ENCODE measurements at regions not wholly inside any gene's neighbourhood (a gene's known extent, or its start where the extent isn't known, plus 50 kb on each side); places are given as distances from the start of the nearest gene placed in this dataset.
"Not testable (repeated sequence)": the region's sequence is repeated elsewhere in the genome, so short reads cannot be mapped to it uniquely, and the experiment has no call there.

DNA sequence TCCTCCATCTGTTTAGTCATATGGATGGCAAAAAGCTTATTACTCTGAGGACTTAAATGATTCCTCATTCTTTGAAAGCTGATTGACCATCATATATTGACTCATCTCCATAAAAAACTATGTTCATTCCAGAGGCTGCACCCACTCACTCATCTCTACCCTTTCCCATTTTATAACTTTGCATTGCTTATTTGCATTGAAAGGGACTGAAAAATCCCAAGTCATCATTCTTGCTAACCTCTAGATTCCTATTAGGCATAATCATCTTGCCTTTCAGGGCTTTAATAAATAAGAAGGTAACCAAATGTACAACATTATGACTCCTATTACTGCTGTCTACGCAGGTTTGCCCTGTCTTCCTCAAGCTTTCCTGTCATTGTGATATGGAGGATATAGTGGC, 1180.3 kb upstream of the B3GALT2 start:
- H3K36me3 Mint-ChIP-seq (ENCODE audit: low read depth), result no peaks in the 10 kb centered on the region
- no peaks in the 10 kb centered on the region for H3K27me3 Mint-ChIP-seq (ENCODE audit: low read depth)
- H3K4me1 Mint-ChIP-seq, result no peaks in the 10 kb centered on the region
- TF ChIP-seq, protein P1, sequence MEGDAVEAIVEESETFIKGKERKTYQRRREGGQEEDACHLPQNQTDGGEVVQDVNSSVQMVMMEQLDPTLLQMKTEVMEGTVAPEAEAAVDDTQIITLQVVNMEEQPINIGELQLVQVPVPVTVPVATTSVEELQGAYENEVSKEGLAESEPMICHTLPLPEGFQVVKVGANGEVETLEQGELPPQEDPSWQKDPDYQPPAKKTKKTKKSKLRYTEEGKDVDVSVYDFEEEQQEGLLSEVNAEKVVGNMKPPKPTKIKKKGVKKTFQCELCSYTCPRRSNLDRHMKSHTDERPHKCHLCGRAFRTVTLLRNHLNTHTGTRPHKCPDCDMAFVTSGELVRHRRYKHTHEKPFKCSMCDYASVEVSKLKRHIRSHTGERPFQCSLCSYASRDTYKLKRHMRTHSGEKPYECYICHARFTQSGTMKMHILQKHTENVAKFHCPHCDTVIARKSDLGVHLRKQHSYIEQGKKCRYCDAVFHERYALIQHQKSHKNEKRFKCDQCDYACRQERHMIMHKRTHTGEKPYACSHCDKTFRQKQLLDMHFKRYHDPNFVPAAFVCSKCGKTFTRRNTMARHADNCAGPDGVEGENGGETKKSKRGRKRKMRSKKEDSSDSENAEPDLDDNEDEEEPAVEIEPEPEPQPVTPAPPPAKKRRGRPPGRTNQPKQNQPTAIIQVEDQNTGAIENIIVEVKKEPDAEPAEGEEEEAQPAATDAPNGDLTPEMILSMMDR (IDR thresholded peaks at IDR 0.05; ENCODE audit: unreplicated experiment in 3 of 3), result no peak
- H3K27ac Mint-ChIP-seq, result no peak overlapping the region
- H3K4me3 Mint-ChIP-seq, result no peak overlapping the region
- no peaks in the 10 kb centered on the region for H3K9me3 Mint-ChIP-seq

DNA sequence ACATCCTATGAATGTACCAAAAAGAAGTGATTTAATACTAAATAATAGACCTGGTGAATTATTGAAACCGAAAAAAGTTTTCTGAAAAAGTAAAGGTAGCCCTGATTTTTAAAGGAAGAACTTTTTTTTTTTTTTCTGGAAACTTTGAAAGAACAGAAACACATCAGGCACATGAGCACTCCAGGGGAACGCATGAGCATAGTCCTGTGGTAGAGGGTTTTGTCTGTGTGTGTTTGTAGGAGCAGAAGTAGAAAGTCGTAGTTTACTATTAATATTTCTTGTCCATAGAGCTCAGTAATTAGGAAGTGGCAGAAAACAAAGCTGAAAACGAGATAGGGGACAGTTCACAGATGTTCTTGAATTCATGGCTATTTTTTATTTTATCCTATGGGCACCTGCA, 1175.9 kb upstream of the B3GALT2 start:
- no peaks in the 10 kb centered on the region for H3K36me3 Mint-ChIP-seq (ENCODE audit: low read depth)

DNA sequence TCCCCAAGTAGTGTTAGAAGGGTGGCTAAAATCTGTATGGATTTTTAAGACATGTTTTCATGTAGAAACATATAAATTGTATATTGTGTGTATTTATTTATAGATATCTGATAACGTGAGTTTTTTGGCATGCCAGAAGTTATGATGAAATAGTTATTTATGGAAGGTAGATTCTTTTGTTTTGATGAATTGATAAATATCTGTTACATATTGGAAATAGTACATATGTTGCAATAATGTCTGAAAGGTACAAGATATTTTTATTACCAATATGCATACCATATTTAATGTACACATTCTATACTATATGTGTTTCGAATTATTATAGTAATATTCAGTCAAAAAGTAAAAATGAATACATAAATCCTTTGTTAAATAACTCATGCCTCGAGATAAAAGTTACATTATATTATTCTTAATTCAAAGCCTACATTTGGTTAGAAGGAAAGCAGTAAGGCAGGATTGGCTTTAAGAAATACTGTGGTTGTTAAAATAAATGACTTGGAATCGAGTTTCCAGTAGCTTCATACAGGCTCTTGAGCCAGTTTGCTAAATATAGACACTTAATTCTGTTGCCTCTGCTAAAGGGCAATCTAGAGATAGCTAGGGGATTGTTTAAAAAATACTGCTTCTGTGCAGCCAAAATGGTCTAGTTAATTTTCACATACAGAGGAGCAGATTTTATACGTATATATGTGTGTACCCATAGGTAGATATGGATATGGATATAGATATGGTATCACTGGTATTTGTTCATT, 1175.1 kb upstream of the B3GALT2 start:
- H3K9me3 Mint-ChIP-seq, result no peaks in the 10 kb centered on the region
- no peaks in the 10 kb centered on the region for H3K27me3 Mint-ChIP-seq (ENCODE audit: low read depth)
- H3K4me3 Mint-ChIP-seq, result no peak overlapping the region
- TF ChIP-seq, protein P1 (IDR thresholded peaks at IDR 0.05; ENCODE audit: unreplicated experiment in 3 of 3), result no peak
- H3K36me3 Mint-ChIP-seq (ENCODE audit: low read depth), result no peaks in the 10 kb centered on the region
- H3K4me1 Mint-ChIP-seq, result no peaks in the 10 kb centered on the region
- no peak overlapping the region for H3K27ac Mint-ChIP-seq

More for the DNA sequence above, 1175.9 kb upstream of the B3GALT2 start:
- Mint-ChIP-seq H3K4me1 (no peaks in the 10 kb centered on the region), H3K9me3 (no peaks in the 10 kb centered on the region), H3K27me3 (ENCODE audit: low read depth) (no peaks in the 10 kb centered on the region), H3K4me3 (no peak overlapping the region), H3K27ac (no peak overlapping the region)
- TF ChIP-seq, protein P1 (IDR thresholded peaks at IDR 0.05; ENCODE audit: unreplicated experiment in 3 of 3), result no peak

DNA sequence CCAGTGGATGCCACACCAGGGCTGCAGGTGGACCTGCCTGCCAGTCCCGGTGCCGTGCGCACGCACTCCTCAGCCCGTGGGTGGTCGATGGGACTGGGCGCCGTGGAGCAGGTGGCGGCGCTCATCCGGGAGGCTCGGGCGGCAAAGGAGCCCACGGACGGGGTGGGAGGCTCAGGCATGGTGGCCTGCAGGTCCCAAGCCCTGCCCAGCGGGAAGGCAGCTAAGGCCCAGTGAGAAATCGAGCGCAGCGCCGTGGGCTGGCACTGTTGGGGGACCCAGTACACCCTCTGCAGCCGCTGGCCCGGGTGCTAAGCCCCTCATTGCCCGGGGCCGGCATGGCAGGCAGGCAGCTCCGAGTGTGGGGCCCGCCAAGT, 1171.8 kb upstream of the B3GALT2 start:
- Mint-ChIP-seq H3K27me3 (ENCODE audit: low read depth) (no peaks in the 10 kb centered on the region), H3K9me3 (no peaks in the 10 kb centered on the region), H3K4me1 (no peaks in the 10 kb centered on the region), H3K36me3 (ENCODE audit: low read depth) (no peaks in the 10 kb centered on the region), H3K4me3 (no peak overlapping the region), H3K27ac (no peak overlapping the region)
- TF ChIP-seq, protein P1 (IDR thresholded peaks at IDR 0.05; ENCODE audit: unreplicated experiment in 3 of 3), result no peak

DNA sequence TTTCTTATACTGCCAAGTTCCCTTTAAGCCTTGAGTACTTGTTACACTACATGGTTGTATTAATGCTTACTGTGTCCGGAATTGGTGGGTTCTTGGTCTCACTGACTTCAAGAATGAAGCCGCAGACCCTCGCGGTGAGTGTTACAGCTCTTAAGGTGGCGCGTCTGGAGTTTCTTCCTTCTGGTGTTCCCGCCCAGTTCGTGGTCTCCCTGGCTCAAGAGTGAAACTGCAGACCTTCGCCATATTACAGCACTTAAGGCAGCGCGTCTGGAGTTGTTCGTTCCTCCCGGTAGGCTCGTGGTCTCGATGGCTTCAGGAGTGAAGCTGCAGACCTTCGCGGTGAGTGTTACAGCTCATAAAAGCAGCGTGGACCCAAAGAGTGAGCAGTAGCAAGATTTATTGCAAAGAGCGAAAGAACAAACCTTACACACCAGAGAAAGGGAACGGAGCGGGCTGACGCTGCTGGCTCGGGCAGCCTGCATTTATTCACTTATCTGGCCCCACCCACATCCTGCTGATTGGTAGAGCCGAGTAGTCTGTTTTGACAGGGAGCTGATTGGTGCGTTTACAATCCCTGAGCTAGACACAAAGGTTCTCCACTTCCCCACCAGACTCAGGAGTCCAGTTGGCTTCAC, 1171.3 kb upstream of the B3GALT2 start:
- not testable (repeated sequence) for H3K9me3 Mint-ChIP-seq

DNA sequence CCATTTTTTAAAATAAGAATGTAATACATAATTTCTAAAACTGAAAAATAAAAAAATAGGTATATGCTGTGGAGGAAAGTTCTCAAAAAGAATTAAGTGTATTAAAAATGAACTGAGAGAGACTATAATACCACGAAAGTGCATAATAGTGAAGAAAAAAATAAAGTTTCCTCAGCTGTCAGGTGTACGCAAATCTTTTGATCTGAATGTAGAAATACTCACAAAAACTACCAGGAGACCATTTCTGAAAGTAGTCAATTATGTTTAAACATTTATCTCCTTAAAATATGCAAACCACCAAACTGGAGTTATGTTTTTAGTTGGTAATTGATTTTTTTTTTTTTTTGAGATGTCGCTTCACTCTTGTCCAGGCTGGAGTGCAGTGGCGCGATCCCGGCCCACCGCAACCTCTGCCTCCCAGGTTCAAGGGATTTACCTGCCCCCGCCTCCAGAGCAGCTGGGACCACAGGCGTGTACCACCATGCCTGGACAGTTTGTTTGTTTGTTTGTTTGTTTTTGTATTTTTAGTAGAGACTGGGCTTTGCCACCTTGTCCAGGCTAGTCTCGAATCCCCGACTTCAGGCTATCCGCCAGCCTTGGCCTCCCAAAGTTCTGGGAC, 1169.2 kb upstream of the B3GALT2 start:
- no peak overlapping the region for H3K4me3 Mint-ChIP-seq
- H3K27ac Mint-ChIP-seq, result no peak overlapping the region
- no peaks in the 10 kb centered on the region for H3K9me3 Mint-ChIP-seq
- TF ChIP-seq, protein P1 (IDR thresholded peaks at IDR 0.05; ENCODE audit: unreplicated experiment in 3 of 3), result no peak
- no peaks in the 10 kb centered on the region for H3K4me1 Mint-ChIP-seq
- H3K27me3 Mint-ChIP-seq (ENCODE audit: low read depth), result peaks cover 3% of the 10 kb centered on the region
- no peaks in the 10 kb centered on the region for H3K36me3 Mint-ChIP-seq (ENCODE audit: low read depth)

More for the DNA sequence above, 1171.3 kb upstream of the B3GALT2 start:
- not testable (repeated sequence) for H3K4me1 Mint-ChIP-seq; H3K36me3 Mint-ChIP-seq (ENCODE audit: low read depth); H3K27ac Mint-ChIP-seq; H3K4me3 Mint-ChIP-seq; H3K27me3 Mint-ChIP-seq (ENCODE audit: low read depth)
